ENCODE measurements at regions not wholly inside any gene's neighbourhood (a gene's known extent, or its start where the extent isn't known, plus 50 kb on each side); places are given as distances from the start of the nearest gene placed in this dataset.

DNA sequence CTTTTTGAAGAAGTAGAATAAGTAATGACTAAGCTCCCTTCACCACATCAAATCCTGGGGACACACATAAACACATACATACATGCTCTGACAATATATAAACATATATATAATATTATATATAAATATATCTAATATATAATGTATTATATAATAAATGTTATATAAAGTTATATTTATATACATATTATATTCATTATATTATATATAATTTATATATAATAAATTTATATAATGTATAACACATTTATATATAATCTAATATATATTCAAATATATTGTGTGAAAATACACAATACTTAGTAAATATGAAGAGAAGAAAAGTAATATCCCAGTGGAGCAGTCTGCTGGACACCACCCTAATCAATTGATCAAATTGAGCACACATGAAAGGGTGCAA is 2177.9 kb upstream of the CELF4 start:
- no peak overlapping the region for H3K27ac ChIP-seq
- TF ChIP-seq POLR2A (IDR thresholded peaks at IDR 0.05) (no peak), CTCF (IDR thresholded peaks at IDR 0.05 in 8 of 11, conservative IDR thresholded peaks at IDR 0.05 in 3 of 11) (no peak), POLR2AphosphoS5 (IDR thresholded peaks at IDR 0.05) (no peak)
- H3K36me3 ChIP-seq = no peaks in the 10 kb centered on the region
- no peaks in the 10 kb centered on the region for H3K9me3 ChIP-seq
- no peaks in the 10 kb centered on the region for H3K4me1 ChIP-seq
- no peak for DNase-seq
- no peaks in the 10 kb centered on the region for H3K27me3 ChIP-seq (replicated peaks in 1 of 7)
- intact Hi-C loops (cut with DNase I; ENCODE audit: low total_unique reads) = no loop called here
- no peak overlapping the region for H3K4me3 ChIP-seq

DNA sequence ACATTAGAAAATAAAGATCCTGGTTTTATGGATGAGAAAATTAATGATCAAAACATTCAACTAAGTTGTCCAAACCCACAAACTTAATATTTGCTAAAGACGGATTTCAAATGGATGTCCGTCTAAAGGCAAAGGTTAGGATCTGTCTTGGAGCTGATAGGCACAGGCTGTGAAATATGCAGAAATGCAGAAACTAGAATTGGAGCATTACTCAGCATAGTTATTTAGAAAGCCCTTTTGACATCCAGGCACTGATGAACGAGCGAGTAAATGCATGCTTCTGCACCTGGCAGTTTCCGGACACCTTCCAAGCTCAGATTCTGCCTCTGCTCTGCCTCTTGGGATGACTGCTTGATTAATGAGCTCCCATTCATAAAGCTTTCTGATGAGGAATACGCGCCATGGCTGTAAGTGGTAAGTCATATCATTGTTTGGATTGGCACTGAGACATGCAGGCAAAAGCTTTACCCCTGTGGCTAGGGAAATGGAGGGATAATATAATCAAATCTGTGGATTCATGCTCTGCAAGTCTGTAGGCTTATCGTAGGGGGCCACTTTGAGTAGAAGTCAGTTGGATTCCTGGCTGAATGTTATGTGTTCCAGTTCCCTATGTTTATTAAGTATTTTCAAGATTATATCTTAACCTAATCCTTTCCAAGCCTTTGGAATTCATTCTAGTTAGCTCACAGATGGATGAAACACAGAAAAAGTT is 2176.3 kb upstream of the CELF4 start:
- TF ChIP-seq POLR2A (IDR thresholded peaks at IDR 0.05) (no peak), CTCF (IDR thresholded peaks at IDR 0.05 in 8 of 11, conservative IDR thresholded peaks at IDR 0.05 in 3 of 11) (no peak), POLR2AphosphoS5 (IDR thresholded peaks at IDR 0.05) (no peak)
- no peak overlapping the region for H3K4me3 ChIP-seq
- DNase-seq = no peak
- no peaks in the 10 kb centered on the region for H3K27me3 ChIP-seq (replicated peaks in 1 of 7)
- intact Hi-C loops (cut with DNase I; ENCODE audit: low total_unique reads) = no loop called here
- 84 to 93% (median 87%) methylated on average over 8 of the region's 8 CpGs for WGBS, 5 donors
- H3K9me3 ChIP-seq = no peaks in the 10 kb centered on the region
- H3K4me1 ChIP-seq = no peaks in the 10 kb centered on the region
- no peak overlapping the region for H3K27ac ChIP-seq
- H3K36me3 ChIP-seq = no peaks in the 10 kb centered on the region

DNA sequence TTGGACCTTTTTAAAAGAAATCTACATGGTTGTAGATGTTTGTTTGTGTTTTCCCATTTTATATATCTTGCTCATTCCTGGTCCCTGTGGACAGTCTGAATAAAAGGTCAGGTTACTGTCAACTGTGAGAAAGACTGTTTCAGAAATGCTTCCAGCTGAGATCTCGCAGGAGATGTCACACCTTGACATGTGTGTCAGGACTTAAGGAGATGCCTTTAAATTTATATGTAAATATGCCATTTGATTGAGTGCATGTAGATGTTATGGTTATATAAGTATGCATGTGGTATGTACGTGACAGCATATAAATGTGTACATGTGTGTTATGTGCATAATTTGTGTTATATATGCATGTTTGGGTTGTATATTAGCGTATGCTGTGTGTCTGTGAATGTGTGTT is 2172.3 kb upstream of the CELF4 start:
- no peak overlapping the region for H3K27ac ChIP-seq
- 83 to 92% (median 89%) methylated on average over 3 of the region's 3 CpGs for WGBS, 5 donors
- no peak overlapping the region for H3K4me3 ChIP-seq
- intact Hi-C loops (cut with DNase I; ENCODE audit: low total_unique reads) = no loop called here
- TF ChIP-seq POLR2A (IDR thresholded peaks at IDR 0.05) = no peak
- no peak for TF ChIP-seq POLR2AphosphoS5 (IDR thresholded peaks at IDR 0.05)
- no peak for TF ChIP-seq CTCF (IDR thresholded peaks at IDR 0.05 in 8 of 11, conservative IDR thresholded peaks at IDR 0.05 in 3 of 11)
- H3K36me3 ChIP-seq = no peaks in the 10 kb centered on the region
- H3K4me1 ChIP-seq = no peaks in the 10 kb centered on the region
- H3K9me3 ChIP-seq = no peaks in the 10 kb centered on the region
- H3K27me3 ChIP-seq (replicated peaks in 1 of 7) = no peaks in the 10 kb centered on the region
- no peak for DNase-seq

- WGBS, 5 donors = 93 to 100% (median 97%) methylated on average over 2 of the region's 2 CpGs
- no peak for DNase-seq
- no peak overlapping the region for H3K4me3 ChIP-seq
- H3K27me3 ChIP-seq (replicated peaks in 1 of 7) = no peaks in the 10 kb centered on the region
- no peak overlapping the region for H3K27ac ChIP-seq
- TF ChIP-seq POLR2AphosphoS5 (IDR thresholded peaks at IDR 0.05) (no peak), CTCF (IDR thresholded peaks at IDR 0.05 in 8 of 11, conservative IDR thresholded peaks at IDR 0.05 in 3 of 11) (no peak), POLR2A (IDR thresholded peaks at IDR 0.05) (no peak)
- no peaks in the 10 kb centered on the region for H3K36me3 ChIP-seq
- intact Hi-C loops (cut with DNase I; ENCODE audit: low total_unique reads) = no loop called here
- H3K4me1 ChIP-seq = no peaks in the 10 kb centered on the region
- H3K9me3 ChIP-seq = no peaks in the 10 kb centered on the region
These were observed 2167.3 kb upstream of the CELF4 start for GRCh38 chr18:39732918-39733317.
